NCI-H1105 treated with DMSO at 0.1 percent for 48 hours (cell line): ENCODE measurements at regions not wholly inside any gene's neighbourhood (a gene's known extent, or its start where the extent isn't known, plus 50 kb on each side); places are given as distances from the start of the nearest gene placed in this dataset.
"Not testable (repeated sequence)": the region's sequence is repeated elsewhere in the genome, so short reads cannot be mapped to it uniquely, and the experiment has no call there.

Experiments
- DNase-seq: peaks from one replicate; lab custom pipeline; 2025; lab: John Stamatoyannopoulos, UW

- no peak for DNase-seq
Measured at GRCh38 chr3:20480786-20481365, 294.9 kb upstream of the SGO1 start.

- DNase-seq = no peak
Measured at GRCh38 chr3:20478436-20478835, 292.4 kb upstream of the SGO1 start.

GRCh38 chr3:20464237-20464636, 278.2 kb upstream of the SGO1 start:
- not testable (repeated sequence) for DNase-seq

GRCh38 chr3:20462723-20463122, 276.7 kb upstream of the SGO1 start:
- no peak for DNase-seq

GRCh38 chr3:20462226-20462625, 276.2 kb upstream of the SGO1 start:
- DNase-seq = no peak

GRCh38 chr3:20458994-20459716, 273.1 kb upstream of the SGO1 start:
- no peak for DNase-seq

GRCh38 chr3:20456511-20456910, 270.5 kb upstream of the SGO1 start:
- DNase-seq = no peak

- DNase-seq = no peak
Measured at GRCh38 chr3:20451170-20451569, 265.2 kb upstream of the SGO1 start.

- no peak for DNase-seq
Measured at GRCh38 chr3:20450611-20451010, 264.6 kb upstream of the SGO1 start.

- DNase-seq = no peak
Measured at GRCh38 chr3:20442846-20443245, 256.8 kb upstream of the SGO1 start.

- not testable (repeated sequence) for DNase-seq
Measured at GRCh38 chr3:20427268-20427667, 241.3 kb upstream of the SGO1 start.

- DNase-seq = no peak
Measured at GRCh38 chr3:20425138-20425537, 239.1 kb upstream of the SGO1 start.

GRCh38 chr3:20424086-20424485, 238.1 kb upstream of the SGO1 start:
- DNase-seq = no peak

- no peak for DNase-seq
Measured at GRCh38 chr3:20422391-20422790, 236.4 kb upstream of the SGO1 start.

- no peak for DNase-seq
Measured at GRCh38 chr3:20417388-20418108, 231.5 kb upstream of the SGO1 start.

GRCh38 chr3:20406611-20407011, 220.6 kb upstream of the SGO1 start:
- no peak for DNase-seq

GRCh38 chr3:20405744-20406143, 219.7 kb upstream of the SGO1 start:
- no peak for DNase-seq

- no peak for DNase-seq
Measured at GRCh38 chr3:20405231-20405630, 219.2 kb upstream of the SGO1 start.

- DNase-seq = no peak
Measured at GRCh38 chr3:20404741-20405100, 218.7 kb upstream of the SGO1 start.

- no peak for DNase-seq
Measured at GRCh38 chr3:20403986-20404740, 218.2 kb upstream of the SGO1 start.

- no peak for DNase-seq
Measured at GRCh38 chr3:20401253-20401652, 215.2 kb upstream of the SGO1 start.

- DNase-seq = no peak
Measured at GRCh38 chr3:20400686-20401085, 214.7 kb upstream of the SGO1 start.

GRCh38 chr3:20400281-20400680, 214.3 kb upstream of the SGO1 start:
- DNase-seq = no peak
